HUES6 (cell line): ENCODE measurements at regions not wholly inside any gene's neighbourhood (a gene's known extent, or its start where the extent isn't known, plus 50 kb on each side); places are given as distances from the start of the nearest gene placed in this dataset.

Experiments used
- H3K27ac ChIP-seq: 2 replicates; pipeline ENCODE4 v1.7.0; 2013; ENCODE audit warnings: low read depth, mild to moderate bottlenecking, low read length, inconsistent platforms
- H3K27me3 ChIP-seq: 2 replicates; pipeline ENCODE4 v1.6.1; 2013; ENCODE audit warnings: low read length; ENCODE audit not compliant: control insufficient read depth, insufficient read depth
- H3K36me3 ChIP-seq: 2 replicates; pipeline ENCODE4 v1.6.1; 2013; ENCODE audit warnings: low read length; ENCODE audit not compliant: control insufficient read depth, insufficient read depth
- H3K4me1 ChIP-seq: 2 replicates; pipeline ENCODE4 v1.6.1; 2013; ENCODE audit warnings: low read length; ENCODE audit not compliant: control insufficient read depth, insufficient read depth
- H3K4me3 ChIP-seq: 2 replicates; pipeline ENCODE4 v1.5.1; 2013; ENCODE audit warnings: low read depth, low read length
- H3K9ac ChIP-seq: one replicate; pipeline ENCODE4 v1.6.1; 2013; ENCODE audit warnings: mild to moderate bottlenecking, low read length
- H3K9me3 ChIP-seq: 2 replicates; pipeline ENCODE4 v1.6.1; 2013; ENCODE audit warnings: low read depth, low read length; ENCODE audit not compliant: control insufficient read depth, insufficient read depth

DNA sequence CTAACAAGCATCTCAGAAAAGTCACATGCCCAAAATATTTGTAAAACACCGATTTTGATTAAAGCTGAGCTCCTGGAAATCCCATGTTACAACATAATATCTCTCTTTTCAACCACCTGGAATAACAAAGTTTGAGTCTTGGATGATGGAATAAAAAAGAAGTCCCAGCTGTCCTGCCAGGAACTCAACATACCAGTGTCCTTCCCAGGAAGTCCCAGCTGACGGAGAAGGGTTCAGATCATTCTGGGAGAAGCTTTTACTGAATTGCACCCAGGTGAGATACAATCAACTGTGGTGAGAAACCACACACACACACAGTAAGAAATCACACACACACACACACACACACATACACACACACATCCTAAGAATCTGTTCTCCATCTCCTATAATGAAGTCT, 413.1 kb upstream of the PKDCC start:
- Histone ChIP-seq H3K9ac (no peak overlapping the region), H3K9me3 (no peaks in the 10 kb centered on the region), H3K27me3 (no peaks in the 10 kb centered on the region; the same call in 1 of the 2 replicates), H3K4me3 (no peak overlapping the region), H3K36me3 (no peaks in the 10 kb centered on the region), H3K27ac (no peak overlapping the region), H3K4me1 (no peaks in the 10 kb centered on the region)

GRCh38 chr2:41644936-41645335, 402.9 kb upstream of the PKDCC start:
- Histone ChIP-seq H3K36me3 (no peaks in the 10 kb centered on the region), H3K27me3 (no peaks in the 10 kb centered on the region), H3K4me1 (no peaks in the 10 kb centered on the region), H3K27ac (no peak overlapping the region), H3K9ac (no peak overlapping the region), H3K9me3 (no peaks in the 10 kb centered on the region), H3K4me3 (no peak overlapping the region)

DNA sequence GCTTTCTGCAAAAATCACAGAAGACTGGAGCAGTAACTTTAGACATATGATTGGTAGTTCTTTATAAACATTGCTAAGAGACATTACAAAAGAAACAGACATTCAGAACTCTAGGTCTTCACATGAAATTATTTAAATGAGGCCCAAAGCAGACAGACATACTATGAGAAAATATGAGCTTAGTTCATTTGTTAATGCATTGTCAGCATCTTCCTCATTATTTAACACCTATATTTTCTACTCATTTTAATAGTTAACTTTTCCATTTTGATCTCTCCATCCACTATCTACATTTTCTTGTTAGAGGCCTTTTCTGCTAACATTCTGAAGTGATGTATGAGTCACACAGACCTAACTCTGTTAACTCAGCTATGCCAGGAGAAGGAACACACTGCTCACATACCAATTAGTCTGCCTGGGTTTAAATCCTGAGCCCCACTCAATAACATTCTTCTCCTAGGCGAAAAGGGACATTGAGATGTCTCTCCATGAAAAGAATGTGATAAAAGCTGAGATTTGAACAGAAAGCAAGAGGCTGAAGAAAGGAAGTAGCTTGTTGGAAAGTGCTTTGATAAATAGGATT, 400.3 kb upstream of the PKDCC start:
- Histone ChIP-seq H3K36me3 (no peaks in the 10 kb centered on the region), H3K4me1 (no peaks in the 10 kb centered on the region), H3K9ac (no peak overlapping the region), H3K27ac (no peak overlapping the region), H3K27me3 (no peaks in the 10 kb centered on the region), H3K9me3 (no peaks in the 10 kb centered on the region), H3K4me3 (no peak overlapping the region)

DNA sequence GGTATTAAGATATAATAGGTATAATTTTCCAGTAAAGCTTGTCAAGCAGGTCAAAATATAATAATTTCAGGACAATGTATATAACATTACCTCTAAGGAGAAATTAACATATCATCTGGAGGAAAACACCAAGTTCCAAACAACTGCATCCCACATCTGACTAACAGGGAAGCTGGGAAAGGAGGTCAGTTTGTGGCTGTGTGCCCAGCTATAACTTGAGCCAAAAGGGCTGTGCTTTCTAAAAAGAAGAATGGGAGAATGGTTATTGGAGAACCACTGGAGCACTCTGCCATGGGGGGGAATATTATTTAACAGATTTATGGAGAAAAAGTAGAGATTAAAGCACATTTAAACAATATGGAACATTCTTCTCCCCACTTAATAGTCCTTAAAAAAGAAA, 390.6 kb upstream of the PKDCC start:
- Histone ChIP-seq H3K27me3 (no peaks in the 10 kb centered on the region), H3K4me1 (no peaks in the 10 kb centered on the region), H3K9ac (no peak overlapping the region), H3K4me3 (no peak overlapping the region), H3K27ac (no peak overlapping the region), H3K9me3 (no peaks in the 10 kb centered on the region), H3K36me3 (no peaks in the 10 kb centered on the region)

DNA sequence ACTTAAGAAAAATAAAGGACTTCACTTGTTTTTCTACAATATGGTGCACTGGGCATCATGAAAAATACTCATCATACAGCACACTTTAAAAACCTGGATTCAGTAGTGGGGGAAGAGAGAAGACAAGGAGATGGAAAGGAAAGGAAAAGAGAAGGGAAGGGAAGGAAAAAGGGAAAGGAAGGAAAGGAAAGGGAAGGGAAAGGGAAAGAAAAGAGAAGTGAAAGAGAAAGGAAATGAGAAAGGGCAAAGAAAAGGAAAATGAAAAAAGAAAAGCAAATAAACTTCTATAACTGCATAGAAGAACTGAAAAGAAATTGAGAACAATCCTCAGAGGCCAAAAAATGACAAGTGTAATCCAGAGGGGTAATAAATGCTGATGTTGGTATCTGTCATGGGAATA, 388.1 kb upstream of the PKDCC start:
- no peak overlapping the region for H3K27ac ChIP-seq

GRCh38 chr2:41662461-41662860, 385.4 kb upstream of the PKDCC start:
- H3K9ac ChIP-seq: no peak overlapping the region
- H3K4me3 ChIP-seq: no peak overlapping the region
- peaks cover 8% of the 10 kb centered on the region; the same call in 1 of the 2 replicates for H3K4me1 ChIP-seq
- H3K27ac ChIP-seq: no peak overlapping the region
- no peaks in the 10 kb centered on the region for H3K9me3 ChIP-seq
- H3K36me3 ChIP-seq: no peaks in the 10 kb centered on the region
- H3K27me3 ChIP-seq: no peaks in the 10 kb centered on the region

More for the DNA sequence above, 388.1 kb upstream of the PKDCC start:
- no peaks in the 10 kb centered on the region for H3K36me3 ChIP-seq
- peaks cover 2% of the 10 kb centered on the region; the same call in 1 of the 2 replicates for H3K4me1 ChIP-seq
- no peak overlapping the region for H3K4me3 ChIP-seq
- no peaks in the 10 kb centered on the region for H3K27me3 ChIP-seq
- no peak overlapping the region for H3K9ac ChIP-seq
- H3K9me3 ChIP-seq: no peaks in the 10 kb centered on the region

GRCh38 chr2:41663056-41663455, 384.8 kb upstream of the PKDCC start:
- Histone ChIP-seq H3K36me3 (no peaks in the 10 kb centered on the region), H3K9me3 (no peaks in the 10 kb centered on the region), H3K4me3 (no peak overlapping the region), H3K4me1 (peaks cover 8% of the 10 kb centered on the region; the same call in 1 of the 2 replicates), H3K27me3 (no peaks in the 10 kb centered on the region), H3K27ac (no peak overlapping the region), H3K9ac (no peak overlapping the region)

- no peaks in the 10 kb centered on the region for H3K9me3 ChIP-seq
- no peaks in the 10 kb centered on the region for H3K36me3 ChIP-seq
- no peak overlapping the region for H3K4me3 ChIP-seq
- no peak overlapping the region for H3K9ac ChIP-seq
- H3K27ac ChIP-seq: no peak overlapping the region
- peaks cover 8% of the 10 kb centered on the region; the same call in 1 of the 2 replicates for H3K4me1 ChIP-seq
- no peaks in the 10 kb centered on the region for H3K27me3 ChIP-seq
These were observed 379.3 kb upstream of the PKDCC start for GRCh38 chr2:41668529-41668928.

- H3K27me3 ChIP-seq: no peaks in the 10 kb centered on the region
- no peak overlapping the region for H3K9ac ChIP-seq
These were observed 369.2 kb upstream of the PKDCC start for GRCh38 chr2:41678639-41679038.

GRCh38 chr2:41686156-41686555, 361.7 kb upstream of the PKDCC start:
- no peak overlapping the region for H3K27ac ChIP-seq

More at GRCh38 chr2:41678639-41679038, 369.2 kb upstream of the PKDCC start:
- Histone ChIP-seq H3K36me3 (no peaks in the 10 kb centered on the region), H3K27ac (no peak overlapping the region), H3K4me1 (no peaks in the 10 kb centered on the region), H3K4me3 (no peak overlapping the region), H3K9me3 (no peaks in the 10 kb centered on the region)

DNA sequence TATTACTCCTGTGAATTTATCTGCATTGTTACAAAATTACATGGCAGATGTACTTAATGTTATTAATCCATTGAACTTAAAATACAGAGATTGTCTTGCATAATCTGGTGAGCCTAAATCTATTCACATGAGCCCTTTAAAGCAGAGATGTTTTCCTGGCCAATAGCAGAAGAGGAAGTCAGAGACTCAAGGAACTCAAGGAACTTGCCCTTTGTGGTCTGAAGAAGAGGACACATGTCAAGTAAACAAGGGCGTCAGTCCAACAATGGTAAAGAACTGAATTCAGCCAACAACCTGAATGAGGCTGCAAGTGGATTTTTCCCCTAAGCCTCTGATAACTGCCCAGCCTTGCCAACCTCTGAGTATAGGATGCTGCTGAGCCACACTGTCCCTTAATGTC, 356.3 kb upstream of the PKDCC start:
- Histone ChIP-seq H3K36me3 (no peaks in the 10 kb centered on the region), H3K9ac (no peak overlapping the region), H3K9me3 (no peaks in the 10 kb centered on the region), H3K4me1 (no peaks in the 10 kb centered on the region), H3K27ac (no peak overlapping the region), H3K27me3 (no peaks in the 10 kb centered on the region), H3K4me3 (no peak overlapping the region)

More at GRCh38 chr2:41686156-41686555, 361.7 kb upstream of the PKDCC start:
- Histone ChIP-seq H3K4me1 (no peaks in the 10 kb centered on the region), H3K27me3 (no peaks in the 10 kb centered on the region), H3K9me3 (no peaks in the 10 kb centered on the region), H3K36me3 (no peaks in the 10 kb centered on the region), H3K4me3 (no peak overlapping the region), H3K9ac (no peak overlapping the region)
